Activated CD8-positive, alpha-beta T cell treated with anti-CD3 and anti-CD28 coated beads for 36 hours (primary cell): ENCODE measurements at regions not wholly inside any gene's neighbourhood (a gene's known extent, or its start where the extent isn't known, plus 50 kb on each side); places are given as distances from the start of the nearest gene placed in this dataset.

Source experiments
- ATAC-seq: fragments of 200-7000 bp; cut with Tn5 transposase; one replicate; pipeline ENCODE4 v1.10.0; 2021; ENCODE audit warnings: mild to moderate bottlenecking, moderate library complexity
- CTCF ChIA-PET: fragments of 350-600 bp; sonication (Branson Sonifier 250); formaldehyde crosslinking; loops from one replicate; lab custom pipeline; 2021; ENCODE audit warnings: antibody characterized with exemption; lab: Charles Lee
- POLR2A ChIA-PET: fragments of 350-600 bp; sonication (Branson Sonifier 250); formaldehyde crosslinking; loops from one replicate; lab custom pipeline; 2021; ENCODE audit warnings: antibody characterized with exemption; lab: Charles Lee
- DNase-seq: peaks from one replicate; pipeline ENCODE4 v3.0.0-alpha.2; 2020
- H3K27ac Mint-ChIP-seq: one replicate; pipeline ENCODE4 v1.8.0; 2021; ENCODE audit warnings: mild to moderate bottlenecking, mixed read lengths
- H3K27me3 Mint-ChIP-seq: one replicate; pipeline ENCODE4 v1.8.0; 2021; ENCODE audit warnings: mixed read lengths
- H3K36me3 Mint-ChIP-seq: one replicate; pipeline ENCODE4 v1.8.0; 2021; ENCODE audit warnings: low read depth, mixed read lengths
- H3K4me1 Mint-ChIP-seq: one replicate; pipeline ENCODE4 v1.8.0; 2021; ENCODE audit warnings: low read depth, mixed read lengths
- H3K4me3 Mint-ChIP-seq: one replicate; pipeline ENCODE4 v1.8.0; 2021; ENCODE audit warnings: mild to moderate bottlenecking, moderate library complexity, mixed read lengths
- H3K9me3 Mint-ChIP-seq: one replicate; pipeline ENCODE4 v1.8.0; 2021; ENCODE audit warnings: mixed read lengths
- CTCF ChIP-seq: fragments of 200-600 bp; IDR thresholded peaks from one replicate; pipeline ENCODE4 v1.8.0; 2022; ENCODE audit warnings: antibody characterized with exemption, mild to moderate bottlenecking
- intact Hi-C: fragments of 100-400 bp; cut with micrococcal nuclease; formaldehyde crosslinking; loops from one replicate; pipeline ENCODE4 v1.10.0; 2022

DNA sequence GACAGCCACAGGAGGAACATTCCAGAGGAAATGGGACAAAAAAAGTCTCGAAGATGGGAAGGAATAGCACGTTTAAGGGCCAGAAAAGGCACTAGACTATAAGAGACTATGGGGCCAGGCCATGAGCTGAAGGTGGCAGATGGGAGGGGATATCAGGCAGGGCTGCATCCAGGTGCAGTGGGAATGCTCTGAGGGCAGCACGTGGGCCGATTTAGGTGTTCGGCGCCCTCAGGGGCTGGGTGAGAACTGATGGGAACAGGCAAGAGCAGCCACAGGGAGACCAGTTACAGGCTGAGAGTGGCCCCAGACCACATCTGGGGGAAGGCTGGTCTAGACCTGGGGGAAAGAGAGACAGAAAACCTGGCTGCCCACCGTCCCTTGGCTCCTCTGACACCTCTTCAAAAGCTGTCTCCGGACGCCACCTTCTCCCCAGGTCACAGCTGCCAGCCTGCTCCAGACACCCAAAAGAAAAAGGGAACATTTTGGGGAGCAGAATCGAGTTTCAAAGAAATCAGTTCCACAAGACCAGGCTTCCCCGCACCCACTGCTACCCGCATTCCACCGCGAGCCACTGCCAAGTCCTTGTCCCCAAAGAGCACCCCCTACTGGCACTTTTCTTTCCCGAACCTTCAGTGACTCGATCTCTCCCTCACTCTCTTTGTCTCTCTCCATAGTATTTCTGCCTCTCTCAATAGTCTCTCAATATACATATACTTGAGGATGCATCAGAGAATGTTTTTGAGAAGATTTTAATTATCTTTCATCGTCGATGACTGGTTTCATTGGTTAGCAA lies 190.1 kb upstream of the AGAP1 start:
- DNase-seq, result no peak
- ChIA-PET CTCF (no interaction called here), POLR2A (no interaction called here)
- H3K4me1 Mint-ChIP-seq, result no peaks in the 10 kb centered on the region
- peaks cover 2% of the 10 kb centered on the region for H3K9me3 Mint-ChIP-seq
- H3K27ac Mint-ChIP-seq, result no peak overlapping the region
- TF ChIP-seq CTCF, result no peak
- H3K4me3 Mint-ChIP-seq, result no peak overlapping the region
- intact Hi-C loops, result no loop called here
- ATAC-seq, result no peak
- peaks cover 25% of the 10 kb centered on the region for H3K27me3 Mint-ChIP-seq
- no peaks in the 10 kb centered on the region for H3K36me3 Mint-ChIP-seq

DNA sequence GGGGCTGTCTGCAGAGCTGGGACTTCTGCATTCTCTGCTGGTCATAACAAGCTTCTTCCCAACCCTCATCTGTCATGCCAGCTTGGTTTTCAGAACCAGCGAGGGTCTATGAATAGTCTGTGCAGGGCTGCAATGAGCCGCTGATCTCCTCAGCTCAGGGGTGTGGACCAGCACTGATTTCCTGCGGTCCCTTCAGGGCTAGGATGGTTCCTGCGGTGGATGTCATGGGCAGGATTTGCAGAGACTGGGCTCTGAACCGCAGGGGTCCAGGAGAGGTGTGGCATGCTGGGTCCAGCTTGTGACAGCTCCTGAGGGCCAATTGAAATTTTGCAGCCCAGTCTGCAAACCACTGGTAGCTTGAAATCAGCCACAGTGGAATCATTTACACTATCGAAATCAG lies 188.2 kb upstream of the AGAP1 start:
- no peaks in the 10 kb centered on the region for H3K4me1 Mint-ChIP-seq
- ChIA-PET POLR2A (no interaction called here), CTCF (no interaction called here)
- peaks cover 2% of the 10 kb centered on the region for H3K9me3 Mint-ChIP-seq
- no peaks in the 10 kb centered on the region for H3K36me3 Mint-ChIP-seq
- H3K27me3 Mint-ChIP-seq, result peaks cover 24% of the 10 kb centered on the region
- TF ChIP-seq CTCF, result no peak
- intact Hi-C loops, result no loop called here
- DNase-seq (no peak), ATAC-seq (no peak)
- H3K4me3 Mint-ChIP-seq, result no peak overlapping the region
- H3K27ac Mint-ChIP-seq, result no peak overlapping the region

GRCh38 chr2:235311044-235311443 lies 182.8 kb upstream of the AGAP1 start:
- Mint-ChIP-seq H3K36me3 (no peaks in the 10 kb centered on the region), H3K4me3 (no peak overlapping the region), H3K27ac (no peak overlapping the region), H3K27me3 (peaks cover 17% of the 10 kb centered on the region), H3K4me1 (no peaks in the 10 kb centered on the region), H3K9me3 (peaks cover 2% of the 10 kb centered on the region)
- no peak for ATAC-seq
- ChIA-PET CTCF (interaction anchor here (1.0 kb wide), 1 partner anchor 177 kb away, joined by 3 read pairs; no protein-coding TSS in a partner anchor), POLR2A (no interaction called here)
- DNase-seq, result no peak
- intact Hi-C loops, result no loop called here
- TF ChIP-seq CTCF, result no peak

DNA sequence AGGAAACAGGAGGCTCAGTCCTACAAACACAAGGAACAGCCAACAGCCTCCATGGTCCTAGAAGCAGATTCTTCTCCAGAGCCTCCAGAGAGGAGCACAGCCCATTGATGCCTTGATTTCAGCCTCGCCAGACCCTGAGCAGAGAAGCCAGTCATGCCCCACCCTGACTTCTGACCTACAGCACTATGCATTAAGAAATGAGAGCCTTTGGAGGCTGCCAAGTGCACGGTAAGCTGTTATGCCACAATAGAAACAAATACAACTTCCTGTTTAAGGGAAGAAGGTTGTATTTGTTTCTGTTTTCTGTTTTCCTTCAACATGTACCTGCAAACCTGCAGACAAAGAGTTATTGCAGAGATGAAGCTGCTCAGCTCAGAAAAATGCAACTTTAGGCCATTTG lies 181.3 kb upstream of the AGAP1 start:
- Mint-ChIP-seq H3K9me3 (no peaks in the 10 kb centered on the region), H3K4me3 (no peak overlapping the region), H3K4me1 (no peaks in the 10 kb centered on the region), H3K27me3 (peaks cover 16% of the 10 kb centered on the region), H3K36me3 (no peaks in the 10 kb centered on the region), H3K27ac (no peak overlapping the region)
- ATAC-seq (no peak), DNase-seq (no peak)
- TF ChIP-seq CTCF, result no peak
- POLR2A ChIA-PET, result no interaction called here
- intact Hi-C loops, result no loop called here
- CTCF ChIA-PET, result no interaction called here

GRCh38 chr2:235314371-235314930 lies 179.4 kb upstream of the AGAP1 start:
- Mint-ChIP-seq H3K36me3 (no peaks in the 10 kb centered on the region), H3K27me3 (peaks cover 13% of the 10 kb centered on the region), H3K27ac (no peak overlapping the region), H3K4me3 (no peak overlapping the region), H3K4me1 (no peaks in the 10 kb centered on the region), H3K9me3 (no peaks in the 10 kb centered on the region)
- ChIA-PET CTCF (no interaction called here), POLR2A (no interaction called here)
- TF ChIP-seq CTCF, result no peak
- DNase-seq, result no peak
- intact Hi-C loops, result no loop called here
- no peak for ATAC-seq
